Transverse colon (tissue), 4 donors: ENCODE measurements at regions not wholly inside any gene's neighbourhood (a gene's known extent, or its start where the extent isn't known, plus 50 kb on each side); places are given as distances from the start of the nearest gene placed in this dataset.

Experiments
- DNase-seq: peaks from one replicate; pipeline ENCODE4 v3.0.0-alpha.2; 2019
- H3K27ac ChIP-seq, 4 donors: fragments of 200-600 bp; sonication (generic); 2 replicates each; pipeline ENCODE4 v1.5.1; 2016 to 2018; ENCODE audit warnings: inconsistent platforms in 4 of 4
- H3K27me3 ChIP-seq: fragments of 200-600 bp; sonication (generic); 2 replicates; pipeline ENCODE4 v1.5.1; 2017; ENCODE audit warnings: inconsistent platforms
- H3K36me3 ChIP-seq, 4 donors: fragments of 200-600 bp; sonication (generic); 2 replicates each; pipeline ENCODE4 v1.5.1; 2017 to 2019; ENCODE audit warnings: inconsistent platforms in 4 of 4
- H3K4me1 ChIP-seq, 4 donors: fragments of 200-600 bp; sonication (generic); 2 replicates each; pipeline ENCODE4 v1.5.1; 2017 to 2020; ENCODE audit warnings: inconsistent platforms in 4 of 4
- H3K4me3 ChIP-seq, 4 donors: fragments of 200-600 bp; sonication (generic); 1 replicate in 1 of 4; 2 replicates in 3 of 4; pipeline versions ENCODE4 v1.5.1 to v1.6.1; 2017 to 2019; ENCODE audit warnings: inconsistent platforms in 4 of 4
- H3K9me3 ChIP-seq, 2 donors: fragments of 200-600 bp; sonication (generic); 2 replicates each; pipeline ENCODE4 v1.5.1; 2017 to 2019; ENCODE audit warnings: inconsistent platforms in 2 of 2
- EP300 ChIP-seq: sonication (generic); formaldehyde crosslinking; IDR thresholded peaks from one replicate; pipeline ENCODE4 v1.6.1; 2017; ENCODE audit warnings: antibody characterized with exemption, low read depth
- POLR2A ChIP-seq: fragments of 450-650 bp; IDR thresholded peaks from one replicate; pipeline ENCODE4 v1.6.1; 2016; ENCODE audit warnings: antibody characterized with exemption, mild to moderate bottlenecking, moderate library complexity
- POLR2AphosphoS5 ChIP-seq, 3 donors: sonication (generic); formaldehyde crosslinking; IDR thresholded peaks; one replicate each; pipeline ENCODE4 v1.6.1; 2016; ENCODE audit warnings: antibody characterized with exemption in 3 of 3
- WGBS, 2 donors: methylation state at CpG; one replicate each; pipeline ENCODE4 v1.1.5; 2018; ENCODE audit warnings: low coverage in 1 of 2; 5-methylcytosine and 5-hydroxymethylcytosine counted together
- in situ Hi-C, 4 donors: fragments of 200-750 bp; cut with MboI; loops; one replicate each; pipeline versions ENCODE4 v1.15.0 to v1.15.1; 2017; ENCODE audit warnings: low sequenced_read_pairs in 3 of 4, low pct_ligation_motif_present in 1 of 4, low pct_unique_long_range_greater_than_20kb in 1 of 4
- intact Hi-C: fragments of 100-400 bp; cut with DNase I; formaldehyde crosslinking; loops from one replicate; pipeline ENCODE4 v1.15.1; 2023; ENCODE audit warnings: low total_unique reads
- small RNA-seq, 4 donors: library from RNA; depleted of rRNA; stranded (forward); fragments of <200 nt; gene quantifications; one replicate each; pipeline ENCODE3, GENCODE V24; 2016
- TF ChIP-seq, protein P1 (sequence below), 5 experiments: fragments of 200-600 bp in 3 of 5; fragments of 450-650 bp in 2 of 5; sonication (generic) in 3 of 5; IDR thresholded peaks; 1 replicate in 2 of 5; 2 replicates in 3 of 5; pipeline ENCODE4 v1.5.1; 2016 to 2017; ENCODE audit warnings: antibody characterized with exemption in 5 of 5, inconsistent platforms in 3 of 5, mild to moderate bottlenecking in 2 of 5, moderate library complexity in 1 of 5

DNA sequence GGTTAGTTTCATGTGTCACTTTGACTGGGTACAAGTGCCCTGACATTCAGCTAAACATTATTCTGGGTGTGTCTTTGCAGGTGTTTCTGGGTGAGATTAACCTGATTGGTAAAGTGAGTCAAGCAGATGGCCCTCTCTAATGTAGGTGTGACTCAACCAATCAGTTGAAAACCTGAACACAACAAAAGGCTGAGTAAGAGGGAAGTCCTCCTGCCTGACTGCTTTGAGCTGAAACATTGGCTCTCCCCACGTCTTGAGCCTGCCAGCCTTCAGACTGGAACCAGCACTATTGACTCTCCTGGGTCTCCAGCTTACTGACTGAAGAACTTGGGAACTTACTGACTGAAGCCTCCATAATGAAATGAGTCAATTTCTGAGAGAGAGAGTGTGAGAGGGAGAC lies 70.0 kb upstream of the C21orf91 start:
- no peaks in the 10 kb centered on the region for H3K9me3 ChIP-seq
- TF ChIP-seq EP300, result no peak
- TF ChIP-seq, protein P1, sequence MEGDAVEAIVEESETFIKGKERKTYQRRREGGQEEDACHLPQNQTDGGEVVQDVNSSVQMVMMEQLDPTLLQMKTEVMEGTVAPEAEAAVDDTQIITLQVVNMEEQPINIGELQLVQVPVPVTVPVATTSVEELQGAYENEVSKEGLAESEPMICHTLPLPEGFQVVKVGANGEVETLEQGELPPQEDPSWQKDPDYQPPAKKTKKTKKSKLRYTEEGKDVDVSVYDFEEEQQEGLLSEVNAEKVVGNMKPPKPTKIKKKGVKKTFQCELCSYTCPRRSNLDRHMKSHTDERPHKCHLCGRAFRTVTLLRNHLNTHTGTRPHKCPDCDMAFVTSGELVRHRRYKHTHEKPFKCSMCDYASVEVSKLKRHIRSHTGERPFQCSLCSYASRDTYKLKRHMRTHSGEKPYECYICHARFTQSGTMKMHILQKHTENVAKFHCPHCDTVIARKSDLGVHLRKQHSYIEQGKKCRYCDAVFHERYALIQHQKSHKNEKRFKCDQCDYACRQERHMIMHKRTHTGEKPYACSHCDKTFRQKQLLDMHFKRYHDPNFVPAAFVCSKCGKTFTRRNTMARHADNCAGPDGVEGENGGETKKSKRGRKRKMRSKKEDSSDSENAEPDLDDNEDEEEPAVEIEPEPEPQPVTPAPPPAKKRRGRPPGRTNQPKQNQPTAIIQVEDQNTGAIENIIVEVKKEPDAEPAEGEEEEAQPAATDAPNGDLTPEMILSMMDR (IDR thresholded peaks at IDR 0.05), result no peak
- TF ChIP-seq POLR2A, result no peak
- no peak for TF ChIP-seq POLR2AphosphoS5 (IDR thresholded peaks at IDR 0.05)
- in situ Hi-C loops (no loop called here), intact Hi-C loops (no loop called here)
- H3K4me1 ChIP-seq, result no peaks in the 10 kb centered on the region
- H3K27me3 ChIP-seq, result no peaks in the 10 kb centered on the region
- H3K4me3 ChIP-seq, result no peak overlapping the region
- no peak for DNase-seq
- H3K27ac ChIP-seq, result no peak overlapping the region
- H3K36me3 ChIP-seq, result no peaks in the 10 kb centered on the region
- 62% methylated on average over 1 of the region's 1 CpG; no CpG with 5 or more reads in 1 of the 2 donors for WGBS, 2 donors

DNA sequence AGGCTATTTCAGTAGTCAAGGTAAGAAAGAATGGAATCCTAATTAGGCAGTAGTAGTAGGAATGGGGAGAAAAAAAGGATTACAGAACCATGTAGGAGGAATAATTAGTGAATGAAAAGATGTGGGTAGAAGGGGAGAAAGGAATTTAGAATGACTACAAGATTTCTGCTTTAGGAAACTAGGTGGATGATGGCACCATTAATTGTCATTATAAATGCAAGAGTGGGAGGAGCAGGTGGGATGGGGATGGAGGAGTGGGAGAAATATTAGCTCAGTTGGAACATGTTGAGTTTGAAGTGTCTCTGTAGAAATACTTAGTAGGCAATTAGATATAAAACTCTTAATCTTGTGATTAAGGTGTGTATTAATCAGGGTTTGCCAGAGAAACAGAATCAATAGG lies 50.0 kb upstream of the C21orf91 start:
- TF ChIP-seq POLR2AphosphoS5 (IDR thresholded peaks at IDR 0.05) (no peak), POLR2A (no peak), EP300 (no peak)
- TF ChIP-seq, protein P1 (IDR thresholded peaks at IDR 0.05), result no peak
- Histone ChIP-seq H3K4me3 (no peak overlapping the region), H3K4me1 (no peaks in the 10 kb centered on the region), H3K27me3 (no peaks in the 10 kb centered on the region), H3K27ac (no peak overlapping the region), H3K36me3 (no peaks in the 10 kb centered on the region), H3K9me3 (no peaks in the 10 kb centered on the region)
- no peak for DNase-seq
- intact Hi-C loops (no loop called here), in situ Hi-C loops (no loop called here)

Small RNA genes in the stretch of these regions (small RNA-seq; reads per million reads assigned to genes)
- 0 reads per million in 4 donors for gene RPL37P3
